PC-3 (cell line): ENCODE measurements at regions not wholly inside any gene's neighbourhood (a gene's known extent, or its start where the extent isn't known, plus 50 kb on each side); places are given as distances from the start of the nearest gene placed in this dataset.

Experiments used
- ATAC-seq: fragments of 200-7000 bp; cut with Tn5 transposase; 2 replicates; pipeline ENCODE4 v1.9.1; 2020; ENCODE audit warnings: mild to moderate bottlenecking, moderate library complexity
- BruUV-seq: library from RNA; stranded (reverse); fragments of 400-500 nt; replicated peaks from 2 replicates; lab custom pipeline; 2021; lab: Mats Ljungman, UMichigan
- CTCF ChIA-PET: fragments of 300-600 bp; sonication (Branson Sonifier 250); formaldehyde crosslinking; loops from one replicate; lab custom pipeline; 2022; ENCODE audit warnings: antibody characterized with exemption; lab: Charles Lee
- POLR2A ChIA-PET: fragments of 300-600 bp; sonication (Branson Sonifier 250); formaldehyde crosslinking; loops from one replicate; lab custom pipeline; 2022; ENCODE audit warnings: antibody characterized with exemption; ENCODE audit not compliant: unreplicated experiment; lab: Charles Lee
- DNase-seq: peaks from one replicate; pipeline ENCODE4 v3.0.0-alpha.2; 2015
- H2AFZ ChIP-seq: fragments of 300-600 bp; sonication (generic); 2 replicates; pipeline ENCODE4 v1.6.0; 2016; ENCODE audit warnings: antibody characterized with exemption, low read length
- H3F3A ChIP-seq: fragments of 300-600 bp; sonication (generic); one replicate; pipeline ENCODE4 v1.6.0; 2017; ENCODE audit warnings: antibody characterized with exemption, low read length, control low read depth, mild to moderate bottlenecking; ENCODE audit not compliant: unreplicated experiment
- H3K27ac ChIP-seq: fragments of 300-600 bp; sonication (generic); 2 replicates; pipeline ENCODE4 v1.5.1; 2016; ENCODE audit warnings: mild to moderate bottlenecking, low read length
- H3K27me3 ChIP-seq: fragments of 300-600 bp; sonication (generic); 2 replicates; pipeline ENCODE4 v1.6.1; 2016; ENCODE audit warnings: low read length, mixed read lengths
- H3K36me3 ChIP-seq: fragments of 300-600 bp; sonication (generic); 2 replicates; pipeline ENCODE4 v1.6.1; 2016; ENCODE audit warnings: low read depth, mixed run types, low read length, mixed read lengths
- H3K4me1 ChIP-seq: fragments of 300-600 bp; sonication (generic); 2 replicates; pipeline ENCODE4 v1.5.1; 2016; ENCODE audit warnings: low read length; ENCODE audit not compliant: insufficient read depth
- H3K4me2 ChIP-seq: fragments of 300-600 bp; sonication (generic); 2 replicates; pipeline ENCODE4 v1.6.0; 2016; ENCODE audit warnings: low read length
- H3K4me3 ChIP-seq: fragments of 300-600 bp; sonication (generic); 2 replicates; pipeline ENCODE4 v1.5.1; 2016; ENCODE audit warnings: mild to moderate bottlenecking, low read length, mixed read lengths
- H3K79me2 ChIP-seq: fragments of 300-600 bp; sonication (generic); 2 replicates; pipeline ENCODE4 v1.6.1; 2017; ENCODE audit warnings: low read length, mixed read lengths
- H3K9ac ChIP-seq: fragments of 300-600 bp; sonication (generic); 2 replicates; pipeline ENCODE4 v1.6.0; 2016; ENCODE audit warnings: mild to moderate bottlenecking, low read length
- H3K9me2 ChIP-seq: fragments of 300-600 bp; sonication (generic); replicated peaks from 2 replicates; pipeline ENCODE4 v1.6.1; 2016; ENCODE audit warnings: mixed run types, low read length, mixed read lengths
- H3K9me3 ChIP-seq: fragments of 300-600 bp; sonication (generic); 2 replicates; pipeline ENCODE4 v1.6.1; 2016; ENCODE audit warnings: low read length, mixed read lengths
- H4K20me1 ChIP-seq: fragments of 300-600 bp; sonication (generic); 2 replicates; pipeline ENCODE4 v1.6.1; 2016; ENCODE audit warnings: low read length, mixed read lengths
- CTCF ChIP-seq: fragments of 300-600 bp; sonication (generic); conservative IDR thresholded peaks from 2 replicates; pipeline ENCODE4 v1.5.1; 2017; ENCODE audit warnings: antibody characterized with exemption, low read depth, mild to moderate bottlenecking, low read length
- EZH2 ChIP-seq: fragments of 300-600 bp; sonication (generic); IDR thresholded peaks from one replicate; pipeline ENCODE4 v1.6.1; 2017; ENCODE audit warnings: antibody characterized with exemption, mild to moderate bottlenecking, low read length; ENCODE audit not compliant: unreplicated experiment
- EZH2phosphoT487 ChIP-seq: fragments of 300-600 bp; sonication (generic); IDR thresholded peaks from 2 replicates; pipeline ENCODE4 v1.6.1; 2018; ENCODE audit warnings: mild to moderate bottlenecking, antibody characterized with exemption, low read length, borderline replicate concordance
- intact Hi-C: fragments of 100-400 bp; cut with micrococcal nuclease; formaldehyde crosslinking; loops from 2 replicates; pipeline ENCODE4 v1.9.0; 2023

- intact Hi-C loops, result loop anchor here (5.0 kb wide), 1 partner anchor 124 kb away; the partner anchor contains the start of gene BAMBI
- Histone ChIP-seq H2AFZ (no peak overlapping the region), H3K4me2 (peak overlapping the region; percentile 33), H3K9me2 (no peaks in the 10 kb centered on the region), H3K27ac (peak overlapping the region; percentile 41), H3K4me3 (no peak overlapping the region), H3F3A (no peaks in the 10 kb centered on the region), H4K20me1 (no peaks in the 10 kb centered on the region), H3K9me3 (no peaks in the 10 kb centered on the region), H3K36me3 (no peaks in the 10 kb centered on the region), H3K27me3 (no peaks in the 10 kb centered on the region), H3K4me1 (peaks cover 30% of the 10 kb centered on the region), H3K79me2 (no peaks in the 10 kb centered on the region), H3K9ac (no peak overlapping the region)
- POLR2A ChIA-PET, result no interaction called here
- TF ChIP-seq EZH2phosphoT487 (no peak), CTCF (no peak), EZH2 (no peak)
- no peak for DNase-seq
- CTCF ChIA-PET, result no interaction called here
- BruUV-seq, result no TSS peak
- no peak for ATAC-seq
Observed at GRCh38 chr10:28801247-28801646, 123.9 kb downstream of the BAMBI start.

- intact Hi-C loops, result loop anchor here (5.0 kb wide), 1 partner anchor 125 kb away; the partner anchor contains the start of gene BAMBI
Observed at GRCh38 chr10:28801869-28802268, 124.5 kb downstream of the BAMBI start.

More at GRCh38 chr10:28801869-28802268, 124.5 kb downstream of the BAMBI start:
- CTCF ChIA-PET, result no interaction called here
- H3K27ac ChIP-seq, result peak overlapping the region; percentile 72
- no TSS peak for BruUV-seq
- H3K9ac ChIP-seq, result no peak overlapping the region
- no peaks in the 10 kb centered on the region for H3K27me3 ChIP-seq
- ATAC-seq (peak; percentile 85), DNase-seq (peak; percentile 78)
- TF ChIP-seq CTCF (no peak), EZH2phosphoT487 (no peak), EZH2 (no peak)
- H3F3A ChIP-seq, result no peaks in the 10 kb centered on the region
- H3K9me2 ChIP-seq, result no peaks in the 10 kb centered on the region
- no peaks in the 10 kb centered on the region for H4K20me1 ChIP-seq
- no peak overlapping the region for H3K4me3 ChIP-seq
- H2AFZ ChIP-seq, result no peak overlapping the region
- peak overlapping the region; percentile 33 for H3K4me2 ChIP-seq
- POLR2A ChIA-PET, result no interaction called here
- peaks cover 30% of the 10 kb centered on the region for H3K4me1 ChIP-seq
- H3K9me3 ChIP-seq, result no peaks in the 10 kb centered on the region
- no peaks in the 10 kb centered on the region for H3K36me3 ChIP-seq
- H3K79me2 ChIP-seq, result no peaks in the 10 kb centered on the region
